Sigmoid colon (tissue), 4 donors: ENCODE measurements at regions not wholly inside any gene's neighbourhood (a gene's known extent, or its start where the extent isn't known, plus 50 kb on each side); places are given as distances from the start of the nearest gene placed in this dataset.
"Not testable (repeated sequence)": the region's sequence is repeated elsewhere in the genome, so short reads cannot be mapped to it uniquely, and the experiment has no call there.

ENCODE experiments used
- EP300 ChIP-seq, 4 donors: sonication (generic); formaldehyde crosslinking; IDR thresholded peaks; one replicate each; pipeline ENCODE4 v1.6.1; 2017; ENCODE audit warnings: antibody characterized with exemption in 4 of 4
- POLR2A ChIP-seq, 2 donors: fragments of 450-650 bp; IDR thresholded peaks; one replicate each; pipeline ENCODE4 v1.6.1; 2016; ENCODE audit warnings: antibody characterized with exemption in 2 of 2, mild to moderate bottlenecking in 2 of 2, moderate library complexity in 2 of 2
- TF ChIP-seq, protein P1 (sequence below), 4 experiments: fragments of 450-650 bp in 3 of 4; fragments of 200-600 bp in 1 of 4; IDR thresholded peaks; one replicate each; pipeline ENCODE4 v1.5.1; 2016 to 2019; ENCODE audit warnings: antibody characterized with exemption in 4 of 4, mild to moderate bottlenecking in 3 of 4, moderate library complexity in 2 of 4

DNA sequence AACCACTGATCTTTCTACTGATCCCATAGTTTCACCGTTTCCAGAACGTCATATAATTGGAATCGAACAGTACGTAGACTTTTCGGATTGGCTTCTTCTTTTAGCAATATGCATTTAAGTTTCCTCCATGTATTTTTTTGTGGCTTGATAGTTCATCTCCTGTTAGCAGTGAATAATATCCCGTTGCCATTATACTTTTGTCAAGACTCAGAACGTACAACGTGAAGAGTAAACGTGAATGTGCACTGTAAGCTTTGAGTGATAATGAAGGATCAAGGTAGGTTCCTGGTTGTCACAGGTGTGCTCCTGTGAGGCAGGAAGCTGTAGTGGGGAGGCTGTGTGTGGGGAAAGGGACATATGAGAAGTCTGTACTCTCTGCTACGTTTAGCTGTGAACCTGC lies 1463.7 kb downstream of the FOXD4L5 start:
- TF ChIP-seq, protein P1, sequence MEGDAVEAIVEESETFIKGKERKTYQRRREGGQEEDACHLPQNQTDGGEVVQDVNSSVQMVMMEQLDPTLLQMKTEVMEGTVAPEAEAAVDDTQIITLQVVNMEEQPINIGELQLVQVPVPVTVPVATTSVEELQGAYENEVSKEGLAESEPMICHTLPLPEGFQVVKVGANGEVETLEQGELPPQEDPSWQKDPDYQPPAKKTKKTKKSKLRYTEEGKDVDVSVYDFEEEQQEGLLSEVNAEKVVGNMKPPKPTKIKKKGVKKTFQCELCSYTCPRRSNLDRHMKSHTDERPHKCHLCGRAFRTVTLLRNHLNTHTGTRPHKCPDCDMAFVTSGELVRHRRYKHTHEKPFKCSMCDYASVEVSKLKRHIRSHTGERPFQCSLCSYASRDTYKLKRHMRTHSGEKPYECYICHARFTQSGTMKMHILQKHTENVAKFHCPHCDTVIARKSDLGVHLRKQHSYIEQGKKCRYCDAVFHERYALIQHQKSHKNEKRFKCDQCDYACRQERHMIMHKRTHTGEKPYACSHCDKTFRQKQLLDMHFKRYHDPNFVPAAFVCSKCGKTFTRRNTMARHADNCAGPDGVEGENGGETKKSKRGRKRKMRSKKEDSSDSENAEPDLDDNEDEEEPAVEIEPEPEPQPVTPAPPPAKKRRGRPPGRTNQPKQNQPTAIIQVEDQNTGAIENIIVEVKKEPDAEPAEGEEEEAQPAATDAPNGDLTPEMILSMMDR (IDR thresholded peaks at IDR 0.05), result not testable (repeated sequence)
- not testable (repeated sequence) for TF ChIP-seq EP300, POLR2A (IDR thresholded peaks at IDR 0.05)
